ENCODE measurements at regions not wholly inside any gene's neighbourhood (a gene's known extent, or its start where the extent isn't known, plus 50 kb on each side); places are given as distances from the start of the nearest gene placed in this dataset.
A peak's percentile ranks its signal among the peaks of the same experiment; 100 is the strongest.

DNA sequence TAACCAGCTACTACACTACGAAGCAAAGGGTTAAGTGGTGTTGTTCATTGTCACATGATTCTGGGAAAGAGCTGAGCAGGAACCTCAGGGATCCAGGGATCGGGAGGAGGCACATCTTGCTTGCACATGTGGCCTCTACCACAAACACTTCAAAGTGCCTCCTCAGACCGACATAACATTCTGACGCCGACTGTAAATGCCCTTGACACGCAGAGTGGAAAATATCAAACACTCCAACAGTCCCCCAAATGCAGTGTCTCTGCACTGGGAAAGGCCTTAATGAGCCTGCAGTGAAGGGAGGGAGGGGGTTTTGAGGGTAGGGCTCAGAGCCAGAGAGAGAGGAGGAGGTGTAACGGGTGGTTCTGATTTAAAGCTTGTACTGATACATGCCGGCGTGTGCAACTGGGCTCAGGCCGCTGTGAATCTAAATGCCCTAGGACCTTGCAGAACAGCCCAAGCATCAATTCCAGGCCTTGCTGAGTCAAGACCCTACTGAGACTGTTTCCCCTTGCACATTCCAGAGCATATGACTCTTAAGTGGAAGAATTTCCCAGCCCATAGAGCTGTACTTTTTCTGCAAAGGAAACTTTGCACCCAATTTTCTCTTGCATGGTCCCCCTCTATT is 163.7 kb downstream of the NTMT2 start:
- H3K9me3 ChIP-seq (ENCODE audit: control insufficient read depth in 2 of 3, insufficient read depth in 1 of 3, low read length in 3 of 3) = no peaks in the 10 kb centered on the region
- FAIRE-seq (no peak), DNase-seq (peak in 3 of 5 donors; percentile 37 to 70 (median 48))
- H3K9ac ChIP-seq (ENCODE audit: low read length in 3 of 3) = no peak overlapping the region
- H3K27ac ChIP-seq (ENCODE audit: low read depth in 2 of 2, low read length in 2 of 2) = no peak overlapping the region
- H3K27me3 ChIP-seq (ENCODE audit: control insufficient read depth, insufficient read depth, low read length) = no peaks in the 10 kb centered on the region
- no peak for TF ChIP-seq CTCF (IDR thresholded peaks at IDR 0.05; ENCODE audit: borderline replicate concordance, extremely low read depth, insufficient read depth)
- no peaks in the 10 kb centered on the region for H3K36me3 ChIP-seq (ENCODE audit: control insufficient read depth in 2 of 3, insufficient read depth in 3 of 3, low read length in 3 of 3)
- no peak overlapping the region for H3K4me3 ChIP-seq (ENCODE audit: low read length in 3 of 3)
- H3K4me1 ChIP-seq (ENCODE audit: control insufficient read depth in 2 of 3, insufficient read depth in 2 of 3, low read depth in 1 of 3, low read length in 3 of 3) = no peaks in the 10 kb centered on the region
- intact Hi-C loops (cut with DNase I) = no loop called here

DNA sequence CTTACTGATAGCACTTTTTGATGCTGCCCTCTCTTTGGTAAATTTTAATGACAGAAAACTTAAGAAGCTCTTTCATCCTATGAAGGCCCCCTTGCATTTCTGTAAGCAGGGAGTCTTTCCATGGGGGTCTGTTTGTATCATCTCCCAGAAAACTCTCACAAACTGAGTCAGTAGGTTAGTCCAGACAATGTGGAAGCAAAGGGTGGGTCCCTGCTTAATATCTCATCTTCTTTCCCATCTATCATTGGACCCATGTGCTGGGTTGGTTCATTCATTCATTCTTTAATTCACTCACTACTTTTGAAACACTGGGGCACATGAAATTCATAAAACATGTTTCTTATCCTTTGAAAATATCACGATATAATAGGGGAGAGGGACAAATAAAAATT is 164.3 kb downstream of the NTMT2 start:
- no peak overlapping the region for H3K9ac ChIP-seq (ENCODE audit: low read length in 3 of 3)
- H3K36me3 ChIP-seq (ENCODE audit: control insufficient read depth in 2 of 3, insufficient read depth in 3 of 3, low read length in 3 of 3) = no peaks in the 10 kb centered on the region
- DNase-seq = no peak
- TF ChIP-seq CTCF (IDR thresholded peaks at IDR 0.05; ENCODE audit: borderline replicate concordance, extremely low read depth, insufficient read depth) = no peak
- H3K4me3 ChIP-seq (ENCODE audit: low read length in 3 of 3) = no peak overlapping the region
- no peaks in the 10 kb centered on the region for H3K9me3 ChIP-seq (ENCODE audit: control insufficient read depth in 2 of 3, insufficient read depth in 1 of 3, low read length in 3 of 3)
- no peaks in the 10 kb centered on the region for H3K27me3 ChIP-seq (ENCODE audit: control insufficient read depth, insufficient read depth, low read length)
- no peak for FAIRE-seq
- H3K27ac ChIP-seq (ENCODE audit: low read depth in 2 of 2, low read length in 2 of 2) = no peak overlapping the region
- intact Hi-C loops (cut with DNase I) = no loop called here
- no peaks in the 10 kb centered on the region for H3K4me1 ChIP-seq (ENCODE audit: control insufficient read depth in 2 of 3, insufficient read depth in 2 of 3, low read depth in 1 of 3, low read length in 3 of 3)

GRCh38 chr1:170310951-170311350 is 165.2 kb downstream of the NTMT2 start:
- no peaks in the 10 kb centered on the region for H3K4me1 ChIP-seq (ENCODE audit: control insufficient read depth in 2 of 3, insufficient read depth in 2 of 3, low read depth in 1 of 3, low read length in 3 of 3)
- no peak overlapping the region for H3K4me3 ChIP-seq (ENCODE audit: low read length in 3 of 3)
- intact Hi-C loops (cut with DNase I) = no loop called here
- no peak overlapping the region for H3K9ac ChIP-seq (ENCODE audit: low read length in 3 of 3)
- H3K9me3 ChIP-seq (ENCODE audit: control insufficient read depth in 2 of 3, insufficient read depth in 1 of 3, low read length in 3 of 3) = no peaks in the 10 kb centered on the region
- TF ChIP-seq CTCF (IDR thresholded peaks at IDR 0.05; ENCODE audit: borderline replicate concordance, extremely low read depth, insufficient read depth) = no peak
- no peak for DNase-seq
- no peak overlapping the region for H3K27ac ChIP-seq (ENCODE audit: low read depth in 2 of 2, low read length in 2 of 2)
- no peaks in the 10 kb centered on the region for H3K27me3 ChIP-seq (ENCODE audit: control insufficient read depth, insufficient read depth, low read length)
- no peaks in the 10 kb centered on the region for H3K36me3 ChIP-seq (ENCODE audit: control insufficient read depth in 2 of 3, insufficient read depth in 3 of 3, low read length in 3 of 3)
- no peak for FAIRE-seq

DNA sequence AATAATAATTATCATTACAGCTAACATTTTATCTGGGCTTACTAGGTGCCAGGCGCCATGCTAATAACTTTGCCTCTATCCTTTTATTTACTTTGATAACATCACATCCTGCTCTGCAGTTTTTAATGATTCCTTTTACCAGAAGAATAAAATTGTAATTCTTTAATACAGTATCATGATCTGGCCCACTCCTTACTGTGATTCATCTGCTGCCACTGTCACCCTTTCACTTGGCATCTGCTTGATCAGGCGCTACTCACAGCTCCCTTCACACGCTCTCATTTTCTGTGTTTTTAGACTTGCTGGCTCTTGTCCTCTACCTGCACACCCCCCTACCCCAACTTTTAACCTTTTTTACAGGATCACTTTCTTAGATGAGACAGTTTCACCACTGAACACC is 167.5 kb downstream of the NTMT2 start:
- TF ChIP-seq CTCF (IDR thresholded peaks at IDR 0.05; ENCODE audit: borderline replicate concordance, extremely low read depth, insufficient read depth) = no peak
- intact Hi-C loops (cut with DNase I) = no loop called here
- Histone ChIP-seq H3K4me3 (ENCODE audit: low read length in 3 of 3) (no peak overlapping the region), H3K4me1 (ENCODE audit: control insufficient read depth in 2 of 3, insufficient read depth in 2 of 3, low read depth in 1 of 3, low read length in 3 of 3) (no peaks in the 10 kb centered on the region), H3K9ac (ENCODE audit: low read length in 3 of 3) (no peak overlapping the region), H3K27me3 (ENCODE audit: control insufficient read depth, insufficient read depth, low read length) (no peaks in the 10 kb centered on the region), H3K27ac (ENCODE audit: low read depth in 2 of 2, low read length in 2 of 2) (no peak overlapping the region), H3K36me3 (ENCODE audit: control insufficient read depth in 2 of 3, insufficient read depth in 3 of 3, low read length in 3 of 3) (no peaks in the 10 kb centered on the region), H3K9me3 (ENCODE audit: control insufficient read depth in 2 of 3, insufficient read depth in 1 of 3, low read length in 3 of 3) (no peaks in the 10 kb centered on the region)
- DNase-seq (no peak), FAIRE-seq (no peak)

Data from kidney (tissue), 13 donors.